ENCODE measurements at regions not wholly inside any gene's neighbourhood (a gene's known extent, or its start where the extent isn't known, plus 50 kb on each side); places are given as distances from the start of the nearest gene placed in this dataset.

DNA sequence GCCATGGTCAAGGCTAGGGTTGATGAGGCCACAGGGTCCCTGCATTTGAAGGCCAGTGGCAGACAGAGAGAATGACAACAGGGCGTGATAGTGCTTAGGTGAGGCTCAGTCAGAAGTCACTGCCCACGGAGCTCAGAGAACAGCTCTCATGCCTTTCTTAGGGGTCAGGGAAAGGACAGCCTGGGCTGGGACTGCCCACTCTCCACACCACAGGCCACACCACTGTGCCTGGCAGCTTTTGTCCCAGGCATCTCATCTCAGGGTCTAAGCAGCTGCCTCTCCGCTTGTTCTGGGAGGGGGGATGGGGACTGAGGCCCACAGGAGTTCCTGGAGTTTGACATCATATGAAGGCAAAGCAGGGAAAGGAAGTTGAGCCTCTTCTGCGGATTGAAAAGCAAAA is 150.2 kb upstream of the B3GAT1 start (continued):
- TF ChIP-seq, protein P1, sequence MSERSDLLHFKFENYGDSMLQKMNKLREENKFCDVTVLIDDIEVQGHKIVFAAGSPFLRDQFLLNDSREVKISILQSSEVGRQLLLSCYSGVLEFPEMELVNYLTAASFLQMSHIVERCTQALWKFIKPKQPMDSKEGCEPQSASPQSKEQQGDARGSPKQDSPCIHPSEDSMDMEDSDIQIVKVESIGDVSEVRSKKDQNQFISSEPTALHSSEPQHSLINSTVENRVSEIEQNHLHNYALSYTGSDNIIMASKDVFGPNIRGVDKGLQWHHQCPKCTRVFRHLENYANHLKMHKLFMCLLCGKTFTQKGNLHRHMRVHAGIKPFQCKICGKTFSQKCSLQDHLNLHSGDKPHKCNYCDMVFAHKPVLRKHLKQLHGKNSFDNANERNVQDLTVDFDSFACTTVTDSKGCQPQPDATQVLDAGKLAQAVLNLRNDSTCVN (CRISPR knock-in tag; IDR thresholded peaks at IDR 0.05) = no peak
- TF ChIP-seq NKRF (IDR thresholded peaks at IDR 0.05; ENCODE audit: borderline replicate concordance) = no peak

GRCh38 chr11:134561331-134561720 is 149.3 kb upstream of the B3GAT1 start:
- H3K36me3 ChIP-seq (ENCODE audit: control insufficient read depth, insufficient read depth, low read length) = no peaks in the 10 kb centered on the region
- peaks cover 0 to 40% of the 10 kb centered on the region in 2 experiments; a peak in 4 of 5 replicates for H3K27me3 ChIP-seq (ENCODE audit: control insufficient read depth in 2 of 2, insufficient read depth in 2 of 2, low read length in 2 of 2)
- intact Hi-C loops (cut with micrococcal nuclease) (no loop called here), in situ Hi-C loops (cut with MboI) (no loop called here)
- no peaks in the 10 kb centered on the region for H3K79me2 ChIP-seq (ENCODE audit: control insufficient read depth, insufficient read depth, low read length)
- no TSS peak for BruUV-seq (replicated peaks)
- H3K27ac ChIP-seq (ENCODE audit: extremely low read depth, low read depth, low read length) = no peak overlapping the region
- H3K4me2 ChIP-seq (ENCODE audit: insufficient read depth, low read length) = no peak overlapping the region
- no peak for ATAC-seq
- DNase-seq (ENCODE audit: extremely low read depth in 1 of 4, low spot score in 3 of 4) = no peak
- WGBS (ENCODE audit: insufficient coverage, low coverage, missing lambda C conversion rate) = 4% methylated on average over 6 of the region's 8 CpGs
- H4K20me1 ChIP-seq (replicated peaks; ENCODE audit: control insufficient read depth, insufficient read depth, low read length) = no peaks in the 10 kb centered on the region
- CTCF ChIA-PET (ENCODE audit: low intra/inter-chr PET ratio) = no interaction called here
- no peaks in the 10 kb centered on the region for H3K9me3 ChIP-seq (replicated peaks; ENCODE audit: control insufficient read depth, insufficient read depth, low read depth, low read length)
- H3K4me1 ChIP-seq (replicated peaks in 1 of 2; ENCODE audit: control insufficient read depth in 2 of 2, insufficient read depth in 2 of 2, low read length in 2 of 2) = no peaks in the 10 kb centered on the region
- no peak for FAIRE-seq
- H2AFZ ChIP-seq (ENCODE audit: low read depth, low read length) = no peak overlapping the region
- H3K9ac ChIP-seq (ENCODE audit: insufficient read depth in 1 of 2, low read depth in 2 of 2, low read length in 2 of 2) = no peak overlapping the region; a peak in 1 of 4 replicates
- TF ChIP-seq CHD2 (IDR thresholded peaks at IDR 0.05; ENCODE audit: low read depth, low read length) (no peak), E2F3 (CRISPR knock-in tag; IDR thresholded peaks at IDR 0.05) (no peak), MED1 (CRISPR knock-in tag; IDR thresholded peaks at IDR 0.05; ENCODE audit: borderline replicate concordance) (no peak)
- no peaks in the 10 kb centered on the region for H3K9me1 ChIP-seq (ENCODE audit: control insufficient read depth, insufficient read depth, low read length)
- POLR2A ChIA-PET = no interaction called here
- H3K4me3 ChIP-seq = no peak overlapping the region
